PFSK-1 (cell line): ENCODE measurements at regions not wholly inside any gene's neighbourhood (a gene's known extent, or its start where the extent isn't known, plus 50 kb on each side); places are given as distances from the start of the nearest gene placed in this dataset.

Source experiments
- FOXP2 ChIP-seq: optimal IDR thresholded peaks from 2 replicates; pipeline ENCODE3; 2011; ENCODE audit warnings: borderline replicate concordance, control low read depth, inconsistent platforms; ENCODE audit not compliant: insufficient read depth; ENCODE audit errors: extremely low read length, extremely low read depth
- POLR2AphosphoS5 ChIP-seq: IDR thresholded peaks from 2 replicates; pipeline ENCODE4 v1.6.1; 2012; ENCODE audit warnings: low read depth, mild to moderate bottlenecking, control low read depth, low read length, moderate library complexity
- SIN3A ChIP-seq: IDR thresholded peaks from 2 replicates; pipeline ENCODE4 v1.6.1; 2012; ENCODE audit warnings: mild to moderate bottlenecking, low read length, moderate library complexity, borderline replicate concordance; ENCODE audit not compliant: insufficient read depth
- TAF1 ChIP-seq: IDR thresholded peaks from 2 replicates; pipeline ENCODE4 v1.6.1; 2012; ENCODE audit warnings: low read length, control low read depth, borderline replicate concordance; ENCODE audit not compliant: insufficient read depth
- TF ChIP-seq, protein P1 (sequence below), 2 experiments: IDR thresholded peaks; 2 replicates each; pipeline versions ENCODE4 v1.6.1 to v1.8.0; 2011 to 2012; ENCODE audit warnings: low read depth in 2 of 2, low read length in 2 of 2, control low read depth in 1 of 2, inconsistent platforms in 1 of 2, mild to moderate bottlenecking in 1 of 2, moderate library complexity in 1 of 2; ENCODE audit not compliant: insufficient read depth in 1 of 2

DNA sequence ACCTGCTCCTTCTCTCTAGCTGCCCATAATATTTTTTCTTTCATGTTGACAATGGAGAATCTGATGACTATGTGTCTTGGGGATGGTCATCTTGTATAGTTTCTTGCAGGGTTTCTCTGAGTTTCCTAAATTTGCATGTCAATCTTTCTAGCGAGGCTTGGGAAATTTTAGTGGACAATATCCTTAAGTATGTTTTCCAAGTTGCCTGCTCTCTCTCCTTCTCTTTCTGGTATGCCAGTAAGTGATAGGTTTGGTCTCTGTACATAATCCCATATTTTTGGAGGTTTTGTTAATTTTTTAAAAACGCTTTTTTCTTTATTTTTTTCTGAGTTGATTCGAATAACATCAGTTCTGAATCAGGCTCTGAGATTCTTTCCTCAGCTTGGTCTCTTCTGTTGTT is 370.9 kb upstream of the LYPLAL1 start:
- TF ChIP-seq TAF1 (no peak), FOXP2 (no peak), SIN3A (no peak), POLR2AphosphoS5 (no peak)
- TF ChIP-seq, protein P1, sequence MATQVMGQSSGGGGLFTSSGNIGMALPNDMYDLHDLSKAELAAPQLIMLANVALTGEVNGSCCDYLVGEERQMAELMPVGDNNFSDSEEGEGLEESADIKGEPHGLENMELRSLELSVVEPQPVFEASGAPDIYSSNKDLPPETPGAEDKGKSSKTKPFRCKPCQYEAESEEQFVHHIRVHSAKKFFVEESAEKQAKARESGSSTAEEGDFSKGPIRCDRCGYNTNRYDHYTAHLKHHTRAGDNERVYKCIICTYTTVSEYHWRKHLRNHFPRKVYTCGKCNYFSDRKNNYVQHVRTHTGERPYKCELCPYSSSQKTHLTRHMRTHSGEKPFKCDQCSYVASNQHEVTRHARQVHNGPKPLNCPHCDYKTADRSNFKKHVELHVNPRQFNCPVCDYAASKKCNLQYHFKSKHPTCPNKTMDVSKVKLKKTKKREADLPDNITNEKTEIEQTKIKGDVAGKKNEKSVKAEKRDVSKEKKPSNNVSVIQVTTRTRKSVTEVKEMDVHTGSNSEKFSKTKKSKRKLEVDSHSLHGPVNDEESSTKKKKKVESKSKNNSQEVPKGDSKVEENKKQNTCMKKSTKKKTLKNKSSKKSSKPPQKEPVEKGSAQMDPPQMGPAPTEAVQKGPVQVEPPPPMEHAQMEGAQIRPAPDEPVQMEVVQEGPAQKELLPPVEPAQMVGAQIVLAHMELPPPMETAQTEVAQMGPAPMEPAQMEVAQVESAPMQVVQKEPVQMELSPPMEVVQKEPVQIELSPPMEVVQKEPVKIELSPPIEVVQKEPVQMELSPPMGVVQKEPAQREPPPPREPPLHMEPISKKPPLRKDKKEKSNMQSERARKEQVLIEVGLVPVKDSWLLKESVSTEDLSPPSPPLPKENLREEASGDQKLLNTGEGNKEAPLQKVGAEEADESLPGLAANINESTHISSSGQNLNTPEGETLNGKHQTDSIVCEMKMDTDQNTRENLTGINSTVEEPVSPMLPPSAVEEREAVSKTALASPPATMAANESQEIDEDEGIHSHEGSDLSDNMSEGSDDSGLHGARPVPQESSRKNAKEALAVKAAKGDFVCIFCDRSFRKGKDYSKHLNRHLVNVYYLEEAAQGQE (IDR thresholded peaks at IDR 0.05; ENCODE audit: insufficient read depth in 1 of 2, low read depth in 2 of 2, low read length in 2 of 2): no peak

- TF ChIP-seq FOXP2 (no peak), SIN3A (no peak)
These were observed 370.2 kb upstream of the LYPLAL1 start for GRCh38 chr1:218803351-218803997.

- no peak for TF ChIP-seq FOXP2
- no peak for TF ChIP-seq POLR2AphosphoS5
- TF ChIP-seq, protein P1 (IDR thresholded peaks at IDR 0.05; ENCODE audit: insufficient read depth in 1 of 2, low read depth in 2 of 2, low read length in 2 of 2): no peak
- no peak for TF ChIP-seq SIN3A
- TF ChIP-seq TAF1: no peak
These were observed 369.5 kb upstream of the LYPLAL1 start for GRCh38 chr1:218804014-218804785.

GRCh38 chr1:218809061-218809460 is 364.6 kb upstream of the LYPLAL1 start:
- TF ChIP-seq FOXP2 (no peak), POLR2AphosphoS5 (no peak), SIN3A (no peak), TAF1 (no peak)
- TF ChIP-seq, protein P1 (IDR thresholded peaks at IDR 0.05; ENCODE audit: insufficient read depth in 1 of 2, low read depth in 2 of 2, low read length in 2 of 2): no peak

DNA sequence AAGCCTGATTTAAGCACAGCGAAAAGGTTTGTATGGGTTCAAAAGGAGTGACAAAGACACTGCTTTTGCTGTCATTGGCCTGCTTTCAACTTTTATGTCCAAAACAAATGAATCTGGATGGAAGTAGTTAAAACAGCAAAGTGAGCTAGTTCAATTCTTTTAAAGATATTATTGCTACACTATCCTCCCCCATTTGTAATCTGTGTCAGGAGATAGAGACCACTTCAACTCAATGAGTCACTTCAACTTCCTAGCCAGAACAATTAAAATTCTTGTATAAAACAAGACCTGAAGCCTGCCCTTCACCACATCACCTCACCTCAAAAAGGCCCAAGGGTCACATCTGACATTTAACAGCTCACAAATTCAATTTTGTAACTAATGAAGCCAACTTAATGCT is 364.1 kb upstream of the LYPLAL1 start:
- TF ChIP-seq POLR2AphosphoS5 (no peak), SIN3A (no peak), FOXP2 (no peak), TAF1 (no peak)
- TF ChIP-seq, protein P1 (IDR thresholded peaks at IDR 0.05; ENCODE audit: insufficient read depth in 1 of 2, low read depth in 2 of 2, low read length in 2 of 2): no peak
